HCT116 (cell line): ENCODE measurements at regions not wholly inside any gene's neighbourhood (a gene's known extent, or its start where the extent isn't known, plus 50 kb on each side); places are given as distances from the start of the nearest gene placed in this dataset.
A peak's percentile ranks its signal among the peaks of the same experiment; 100 is the strongest.
"Not testable (repeated sequence)": the region's sequence is repeated elsewhere in the genome, so short reads cannot be mapped to it uniquely, and the experiment has no call there.

Experiments used
- ATAC-seq: fragments of 200-7000 bp; cut with Tn5 transposase; 2 replicates; pipeline ENCODE4 v1.9.1; 2020; ENCODE audit warnings: mild to moderate bottlenecking, moderate library complexity
- BruUV-seq: library from RNA; stranded (reverse); fragments of 400-500 nt; replicated peaks from 2 replicates; lab custom pipeline; 2021; lab: Mats Ljungman, UMichigan
- CTCF ChIA-PET: fragments of 300-600 bp; sonication (Branson Sonifier 250); formaldehyde crosslinking; loops from one replicate; lab custom pipeline; 2021; ENCODE audit warnings: antibody characterized with exemption; lab: Charles Lee
- POLR2A ChIA-PET: fragments of 300-600, 350-600 bp; sonication (Branson Sonifier 250); formaldehyde crosslinking; loops from one replicate; lab custom pipeline; 2021; ENCODE audit warnings: antibody characterized with exemption; lab: Charles Lee
- RAD21 ChIA-PET, 2 experiments: fragments of 300-600 bp; sonication (Branson Sonifier 250); formaldehyde crosslinking; loops; one replicate each; lab custom pipeline; 2023; ENCODE audit warnings: low total read pairs in 2 of 2; ENCODE audit not compliant: uncharacterized antibody in 2 of 2, unreplicated experiment in 2 of 2, low non-redundant PET in 1 of 2; lab: Charles Lee
- DNase-seq: peaks from one replicate; pipeline ENCODE4 v3.0.0-alpha.2; 2010; ENCODE audit warnings: low read depth, low spot score
- H2AFZ ChIP-seq: fragments of 200-600 bp; shearing (Covaris generic), sonication (generic); 2 replicates; pipeline ENCODE4 v1.6.1; 2017; ENCODE audit warnings: low read depth, mixed run types, mixed read lengths, antibody characterized with exemption, low read length; ENCODE audit not compliant: poor library complexity, severe bottlenecking
- H3K27ac ChIP-seq: 2 replicates; pipeline ENCODE4 v1.5.1; 2012; ENCODE audit warnings: low read depth, low read length
- H3K27me3 ChIP-seq: fragments of 200-600 bp; sonication (generic); 2 replicates; pipeline ENCODE4 v1.6.1; 2016; ENCODE audit warnings: mixed run types, low read length, mixed read lengths; ENCODE audit not compliant: insufficient read depth
- H3K36me3 ChIP-seq, 2 experiments: fragments of 200-500 bp in 1 of 2; fragments of 200-600 bp in 1 of 2; sonication (Bioruptor generic) in 1 of 2; sonication (generic) in 1 of 2; 2 replicates each; pipeline versions ENCODE4 v1.5.1 to v1.6.1; 2014 to 2016; ENCODE audit warnings: low read length in 2 of 2, inconsistent platforms in 1 of 2, mixed read lengths in 1 of 2, mixed run types in 1 of 2; ENCODE audit not compliant: insufficient read depth in 2 of 2, control insufficient read depth in 1 of 2
- H3K4me1 ChIP-seq, 2 experiments: fragments of 200-600 bp in 1 of 2; sonication (generic) in 1 of 2; 2 replicates each; pipeline versions ENCODE4 v1.5.1 to v1.6.1; 2012 to 2017; ENCODE audit warnings: low read length in 2 of 2, inconsistent platforms in 1 of 2, mild to moderate bottlenecking in 1 of 2, mixed read lengths in 1 of 2, mixed run types in 1 of 2, moderate library complexity in 1 of 2; ENCODE audit not compliant: insufficient read depth in 2 of 2, control insufficient read depth in 1 of 2
- H3K4me2 ChIP-seq: fragments of 200-600 bp; sonication (generic); 2 replicates; pipeline ENCODE4 v1.6.1; 2017; ENCODE audit warnings: mixed run types, low read length, mixed read lengths
- H3K4me3 ChIP-seq, 2 experiments: fragments of 200-600 bp in 1 of 2; sonication (generic) in 1 of 2; replicated peaks in 1 of 2; 2 replicates each; pipeline ENCODE4 v1.5.1; 2011 to 2016; ENCODE audit warnings: low read length in 2 of 2, control low read depth in 1 of 2, low read depth in 1 of 2, mild to moderate bottlenecking in 1 of 2, mixed read lengths in 1 of 2, mixed run types in 1 of 2
- H3K79me2 ChIP-seq: fragments of 200-600 bp; sonication (generic); 2 replicates; pipeline ENCODE4 v1.6.1; 2017; ENCODE audit warnings: mild to moderate bottlenecking, mixed run types, low read length, moderate library complexity, mixed read lengths; ENCODE audit not compliant: insufficient read depth
- H3K9ac ChIP-seq: fragments of 200-600 bp; sonication (generic); 2 replicates; pipeline ENCODE4 v1.6.1; 2016; ENCODE audit warnings: low read length, mixed read lengths
- H3K9me2 ChIP-seq: fragments of 200-600 bp; sonication (generic), shearing (Covaris generic); 2 replicates; pipeline ENCODE4 v1.6.1; 2017; ENCODE audit warnings: mixed run types, mild to moderate bottlenecking, moderate library complexity; ENCODE audit not compliant: insufficient read depth
- H3K9me3 ChIP-seq, 2 experiments: fragments of 200-500 bp in 1 of 2; fragments of 200-600 bp in 1 of 2; sonication (Bioruptor generic) in 1 of 2; sonication (generic) in 1 of 2; 2 replicates each; pipeline ENCODE4 v1.6.1; 2014 to 2017; ENCODE audit warnings: low read length in 2 of 2, mixed read lengths in 2 of 2, inconsistent platforms in 1 of 2, low read depth in 1 of 2, mild to moderate bottlenecking in 1 of 2, mixed run types in 1 of 2, moderate library complexity in 1 of 2; ENCODE audit not compliant: control insufficient read depth in 1 of 2, insufficient read depth in 1 of 2
- H4K20me1 ChIP-seq: fragments of 200-600 bp; sonication (generic), shearing (Covaris generic); 2 replicates; pipeline ENCODE4 v1.6.1; 2017; ENCODE audit warnings: mixed run types, mild to moderate bottlenecking, moderate library complexity; ENCODE audit not compliant: insufficient read depth
- CTCF ChIP-seq, 3 experiments: fragments of 200-600 bp in 1 of 3; sonication (generic) in 1 of 3; IDR thresholded peaks in 2 of 3; conservative IDR thresholded peaks in 1 of 3; 2 replicates each; pipeline ENCODE4 v1.5.1; 2012 to 2017; ENCODE audit warnings: low read depth in 2 of 3, low read length in 2 of 3, antibody characterized with exemption in 1 of 3, borderline replicate concordance in 1 of 3, control low read depth in 1 of 3, mild to moderate bottlenecking in 1 of 3, mixed read lengths in 1 of 3, mixed run types in 1 of 3, moderate library complexity in 1 of 3; ENCODE audit not compliant: insufficient read depth in 1 of 3
- RAD21 ChIP-seq: IDR thresholded peaks from 2 replicates; pipeline ENCODE4 v1.6.1; 2012; ENCODE audit warnings: low read depth, mild to moderate bottlenecking
- intact Hi-C: fragments of 100-400 bp; cut with micrococcal nuclease; formaldehyde crosslinking; loops from 2 replicates; pipeline ENCODE4 v1.10.0; 2022

- H3K4me2 ChIP-seq = peak overlapping the region; percentile 25
- H3K79me2 ChIP-seq, H3K9me3 ChIP-seq, H4K20me1 ChIP-seq, CTCF ChIA-PET, POLR2A ChIA-PET, H3K9ac ChIP-seq, H3K27me3 ChIP-seq, DNase-seq, RAD21 ChIA-PET, ATAC-seq, H3K4me3 ChIP-seq, H3K9me2 ChIP-seq, H3K27ac ChIP-seq, H2AFZ ChIP-seq, H3K36me3 ChIP-seq, H3K4me1 ChIP-seq, BruUV-seq: not testable (repeated sequence)
- intact Hi-C loops = loop anchor here (5.0 kb wide), 1 partner anchor 88 kb away; no protein-coding TSS in a partner anchor
Measured at GRCh38 chr16:29228664-29229611, 177.6 kb downstream of the NPIPB11 start.

- CTCF ChIA-PET, RAD21 ChIA-PET: not testable (repeated sequence)
- intact Hi-C loops = loop anchor here (5.0 kb wide), 1 partner anchor 89 kb away; no protein-coding TSS in a partner anchor
Measured at GRCh38 chr16:29227751-29228663, 178.5 kb downstream of the NPIPB11 start.

More at GRCh38 chr16:29227751-29228663, 178.5 kb downstream of the NPIPB11 start:
- TF ChIP-seq RAD21 = peak; percentile 76
- TF ChIP-seq CTCF (IDR thresholded peaks at IDR 0.05 in 2 of 3, conservative IDR thresholded peaks at IDR 0.05 in 1 of 3; ENCODE audit: borderline replicate concordance in 1 of 3, insufficient read depth in 1 of 3, low read depth in 2 of 3, low read length in 2 of 3) = peak; percentile 45 to 90 (median 57)
- H3K9me2 ChIP-seq, H3K79me2 ChIP-seq, H2AFZ ChIP-seq, H3K9ac ChIP-seq, H4K20me1 ChIP-seq, H3K9me3 ChIP-seq, H3K4me1 ChIP-seq, BruUV-seq, H3K27ac ChIP-seq, H3K36me3 ChIP-seq, H3K4me3 ChIP-seq, H3K27me3 ChIP-seq, POLR2A ChIA-PET: not testable (repeated sequence)
- peak; percentile 48 for DNase-seq
- peak; percentile 99 for ATAC-seq
- H3K4me2 ChIP-seq = peak overlapping the region; percentile 25
